Fibroblast of skin of right biceps (primary cell): ENCODE measurements at regions not wholly inside any gene's neighbourhood (a gene's known extent, or its start where the extent isn't known, plus 50 kb on each side); places are given as distances from the start of the nearest gene placed in this dataset.
"Not testable (repeated sequence)": the region's sequence is repeated elsewhere in the genome, so short reads cannot be mapped to it uniquely, and the experiment has no call there.

Experiments used
- DNase-seq: peaks from one replicate; pipeline ENCODE4 v3.0.0-alpha.2; 2013

GRCh38 chr2:242165115-242165514 is 295.6 kb downstream of the RTP5 start:
- not testable (repeated sequence) for DNase-seq

- DNase-seq: not testable (repeated sequence)
Observed at GRCh38 chr2:242171290-242171689, 301.8 kb downstream of the RTP5 start.
